H9 (cell line): ENCODE measurements at regions not wholly inside any gene's neighbourhood (a gene's known extent, or its start where the extent isn't known, plus 50 kb on each side); places are given as distances from the start of the nearest gene placed in this dataset.

ENCODE experiments used
- DNase-seq: peaks from one replicate; pipeline ENCODE4 v3.0.0-alpha.2; 2017
- H2AFZ ChIP-seq: one replicate; pipeline ENCODE4 v1.6.1; 2013; ENCODE audit warnings: mild to moderate bottlenecking, low read length, control low read depth, moderate library complexity
- H2AK5ac ChIP-seq: 2 replicates; pipeline ENCODE4 v1.6.1; 2013; ENCODE audit warnings: low read length, control low read depth, mixed read lengths; ENCODE audit not compliant: insufficient read length
- H2BK120ac ChIP-seq: one replicate; pipeline ENCODE4 v1.6.1; 2013; ENCODE audit warnings: low read depth, mild to moderate bottlenecking, low read length, control low read depth, inconsistent platforms; ENCODE audit not compliant: poor library complexity, severe bottlenecking
- H2BK12ac ChIP-seq: 2 replicates; pipeline ENCODE4 v1.6.1; 2013; ENCODE audit warnings: low read length, control low read depth, mixed read lengths, low read depth; ENCODE audit not compliant: insufficient read length
- H2BK15ac ChIP-seq: 2 replicates; pipeline ENCODE4 v1.6.1; 2013; ENCODE audit warnings: low read depth, low read length, control low read depth
- H2BK20ac ChIP-seq: one replicate; pipeline ENCODE4 v1.6.1; 2013; ENCODE audit warnings: low read depth, mild to moderate bottlenecking, low read length, control low read depth, inconsistent platforms; ENCODE audit not compliant: poor library complexity, severe bottlenecking
- H2BK5ac ChIP-seq: 2 replicates; pipeline ENCODE4 v1.6.1; 2013; ENCODE audit warnings: low read length, control low read depth, mixed read lengths; ENCODE audit not compliant: insufficient read length
- H3K14ac ChIP-seq: 2 replicates; pipeline ENCODE4 v1.6.1; 2013; ENCODE audit warnings: low read length, control low read depth; ENCODE audit not compliant: insufficient read depth
- H3K18ac ChIP-seq: 2 replicates; pipeline ENCODE4 v1.6.1; 2013; ENCODE audit warnings: low read depth, mild to moderate bottlenecking, mixed read lengths, low read length, control low read depth; ENCODE audit not compliant: insufficient read length
- H3K23ac ChIP-seq: 2 replicates; pipeline ENCODE4 v1.6.1; 2013; ENCODE audit warnings: low read length, control low read depth, mixed read lengths, low read depth; ENCODE audit not compliant: insufficient read length
- H3K23me2 ChIP-seq: 2 replicates; pipeline ENCODE4 v1.6.1; 2013; ENCODE audit warnings: low read depth, mild to moderate bottlenecking, mixed read lengths, low read length, control low read depth; ENCODE audit not compliant: insufficient read length, poor library complexity, severe bottlenecking
- H3K27ac ChIP-seq: 2 replicates; pipeline ENCODE4 v1.5.1; 2013; ENCODE audit warnings: low read length, control low read depth, mixed read lengths, low read depth; ENCODE audit not compliant: insufficient read length
- H3K27me3 ChIP-seq: 2 replicates; pipeline ENCODE4 v1.6.1; 2013; ENCODE audit warnings: low read length, control low read depth, inconsistent platforms; ENCODE audit not compliant: insufficient read depth
- H3K4ac ChIP-seq: 2 replicates; pipeline ENCODE4 v1.6.1; 2013; ENCODE audit warnings: low read depth, mild to moderate bottlenecking, control low read depth, inconsistent platforms, low read length, moderate library complexity
- H3K4me1 ChIP-seq: 2 replicates; pipeline ENCODE4 v1.6.1; 2013; ENCODE audit warnings: low read length, control low read depth, inconsistent platforms; ENCODE audit not compliant: insufficient read depth
- H3K4me2 ChIP-seq: 2 replicates; pipeline ENCODE4 v1.6.1; 2013; ENCODE audit warnings: low read length, control low read depth, mixed read lengths; ENCODE audit not compliant: insufficient read length, insufficient read depth
- H3K56ac ChIP-seq: 2 replicates; pipeline ENCODE4 v1.6.1; 2013; ENCODE audit warnings: low read depth, mild to moderate bottlenecking, mixed read lengths, low read length, control low read depth; ENCODE audit not compliant: insufficient read length
- H3K79me1 ChIP-seq: 2 replicates; pipeline ENCODE4 v1.6.1; 2013; ENCODE audit warnings: low read depth, mild to moderate bottlenecking, moderate library complexity, low read length, control low read depth, inconsistent platforms; ENCODE audit not compliant: insufficient read depth, poor library complexity, severe bottlenecking
- H3K79me2 ChIP-seq: 2 replicates; pipeline ENCODE4 v1.6.1; 2013; ENCODE audit warnings: low read length, control low read depth, inconsistent platforms; ENCODE audit not compliant: insufficient read depth
- H3K9ac ChIP-seq: 2 replicates; pipeline ENCODE4 v1.6.1; 2013; ENCODE audit warnings: low read length, control low read depth, mixed read lengths; ENCODE audit not compliant: insufficient read length; ENCODE audit errors: extremely low read depth
- H3K9me3 ChIP-seq: one replicate; pipeline ENCODE4 v1.6.1; 2013; ENCODE audit warnings: low read depth, low read length, inconsistent platforms; ENCODE audit not compliant: control insufficient read depth
- H3T11ph ChIP-seq: one replicate; pipeline ENCODE4 v1.6.1; 2013; ENCODE audit warnings: mild to moderate bottlenecking, low read length, control low read depth, inconsistent platforms
- H4K20me1 ChIP-seq: one replicate; pipeline ENCODE4 v1.6.1; 2013; ENCODE audit not compliant: control insufficient read depth, insufficient read length, insufficient read depth
- H4K5ac ChIP-seq: 2 replicates; pipeline ENCODE4 v1.6.1; 2013; ENCODE audit warnings: low read depth, mild to moderate bottlenecking, mixed read lengths, low read length, control low read depth; ENCODE audit not compliant: insufficient read length
- H4K8ac ChIP-seq: replicated peaks from 2 replicates; pipeline ENCODE4 v1.6.1; 2013; ENCODE audit warnings: low read length, control low read depth, mixed read lengths, low read depth; ENCODE audit not compliant: insufficient read length
- H4K91ac ChIP-seq: 2 replicates; pipeline ENCODE4 v1.6.1; 2013; ENCODE audit warnings: low read depth, mild to moderate bottlenecking, moderate library complexity, mixed read lengths, low read length, control low read depth; ENCODE audit not compliant: insufficient read length
- H3K27ac Mint-ChIP-seq, 3 experiments: 2 replicates in 2 of 3; 3 replicates in 1 of 3; pipeline ENCODE4 v1.8.0; 2020 to 2021; ENCODE audit warnings: mixed read lengths in 3 of 3, mild to moderate bottlenecking in 1 of 3, moderate library complexity in 1 of 3
- H3K27me3 Mint-ChIP-seq: 2 replicates; pipeline ENCODE4 v1.8.0; 2021; ENCODE audit warnings: low read depth, mild to moderate bottlenecking, moderate library complexity, mixed read lengths
- H3K36me3 Mint-ChIP-seq, 3 experiments: 2 replicates in 2 of 3; 3 replicates in 1 of 3; pipeline ENCODE4 v1.8.0; 2020 to 2021; ENCODE audit warnings: low read depth in 3 of 3, mixed read lengths in 3 of 3; ENCODE audit not compliant: insufficient read depth in 1 of 3
- H3K4me1 Mint-ChIP-seq, 2 experiments: 2 replicates each; pipeline ENCODE4 v1.8.0; 2020; ENCODE audit warnings: mixed read lengths in 2 of 2
- H3K4me3 Mint-ChIP-seq, 2 experiments: 2 replicates in 1 of 2; 3 replicates in 1 of 2; pipeline ENCODE4 v1.8.0; 2020 to 2021; ENCODE audit warnings: mild to moderate bottlenecking in 2 of 2, mixed read lengths in 2 of 2, moderate library complexity in 1 of 2
- H3K9me3 Mint-ChIP-seq, 2 experiments: 2 replicates in 1 of 2; 3 replicates in 1 of 2; pipeline ENCODE4 v1.8.0; 2020; ENCODE audit warnings: mild to moderate bottlenecking in 2 of 2, mixed read lengths in 2 of 2, moderate library complexity in 1 of 2
- CTCF ChIP-seq: fragments of 200-600 bp; sonication (generic); conservative IDR thresholded peaks from 3 replicates; pipeline ENCODE4 v1.8.0; 2021; ENCODE audit warnings: antibody characterized with exemption, mild to moderate bottlenecking
- WGBS: extraction: QIAGEN DNeasy Blood & Tissue Kit; methylation state at CpG from one replicate; pipeline ENCODE4 v1.1.7; 2013; ENCODE audit warnings: missing lambda C conversion rate, low lambda C conversion rate, mixed read lengths; ENCODE audit not compliant: insufficient read length; ENCODE audit errors: extremely low coverage; 5-methylcytosine and 5-hydroxymethylcytosine counted together

DNA sequence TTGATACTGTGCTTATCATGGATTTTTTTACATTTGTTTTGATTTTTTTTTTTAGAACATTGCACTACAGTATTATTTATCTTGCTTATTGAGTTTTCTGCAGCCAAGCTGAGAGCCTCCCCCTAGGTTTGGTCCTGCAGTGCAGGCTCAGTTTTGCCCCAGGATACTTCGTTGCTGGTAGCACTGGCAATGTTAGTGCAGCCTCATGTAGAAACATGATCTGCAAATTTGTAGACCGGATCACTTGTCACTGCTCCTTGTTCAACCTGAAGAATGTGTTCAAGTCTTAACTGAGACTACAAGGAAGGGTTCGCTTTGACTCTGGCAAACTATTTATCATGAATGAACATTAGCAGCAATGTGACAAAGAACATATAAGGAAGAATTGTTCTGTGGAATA, 377.2 kb upstream of the PDE3A start:
- no peak overlapping the region for H3K23ac ChIP-seq
- no peak overlapping the region for H2BK120ac ChIP-seq
- no peak for DNase-seq
- no peaks in the 10 kb centered on the region for H4K20me1 ChIP-seq
- no peak overlapping the region for H3K4me2 ChIP-seq
- Mint-ChIP-seq H3K36me3 (no peaks in the 10 kb centered on the region), H3K4me3 (no peak overlapping the region), H3K9me3 (no peaks in the 10 kb centered on the region), H3K4me1 (peaks cover 0 to 3% of the 10 kb centered on the region in 2 experiments; a peak in 1 of 4 replicates), H3K27me3 (no peaks in the 10 kb centered on the region), H3K27ac (no peak overlapping the region)
- no peak overlapping the region for H4K5ac ChIP-seq
- H3K23me2 ChIP-seq: no peaks in the 10 kb centered on the region
- H3K27me3 ChIP-seq: no peaks in the 10 kb centered on the region
- H3K79me1 ChIP-seq: no peaks in the 10 kb centered on the region
- no peak overlapping the region for H4K8ac ChIP-seq
- no peak overlapping the region for H2AFZ ChIP-seq
- no peak overlapping the region for H2BK15ac ChIP-seq
- H3K9me3 ChIP-seq: no peaks in the 10 kb centered on the region
- no CpG with 5 or more reads among the region's 3 CpGs for WGBS
- no peak overlapping the region for H2BK20ac ChIP-seq
- H3K56ac ChIP-seq: no peak overlapping the region
- H3K4ac ChIP-seq: no peak overlapping the region
- H3K9ac ChIP-seq: no peak overlapping the region
- no peak overlapping the region for H3T11ph ChIP-seq
- H3K14ac ChIP-seq: no peak overlapping the region
- no peak overlapping the region for H3K27ac ChIP-seq
- H2BK5ac ChIP-seq: no peak overlapping the region
- H2AK5ac ChIP-seq: no peak overlapping the region
- no peak overlapping the region for H3K18ac ChIP-seq
- H4K91ac ChIP-seq: no peak overlapping the region
- no peaks in the 10 kb centered on the region for H3K79me2 ChIP-seq
- no peak for TF ChIP-seq CTCF
- H2BK12ac ChIP-seq: no peak overlapping the region
- no peaks in the 10 kb centered on the region for H3K4me1 ChIP-seq
